ENCODE measurements at regions not wholly inside any gene's neighbourhood (a gene's known extent, or its start where the extent isn't known, plus 50 kb on each side); places are given as distances from the start of the nearest gene placed in this dataset.

- H3K9me3 ChIP-seq (ENCODE audit: low read depth): no peaks in the 10 kb centered on the region
- H3K27me3 ChIP-seq: no peaks in the 10 kb centered on the region
- H3K36me3 ChIP-seq: no peaks in the 10 kb centered on the region
- TF ChIP-seq, protein P1, sequence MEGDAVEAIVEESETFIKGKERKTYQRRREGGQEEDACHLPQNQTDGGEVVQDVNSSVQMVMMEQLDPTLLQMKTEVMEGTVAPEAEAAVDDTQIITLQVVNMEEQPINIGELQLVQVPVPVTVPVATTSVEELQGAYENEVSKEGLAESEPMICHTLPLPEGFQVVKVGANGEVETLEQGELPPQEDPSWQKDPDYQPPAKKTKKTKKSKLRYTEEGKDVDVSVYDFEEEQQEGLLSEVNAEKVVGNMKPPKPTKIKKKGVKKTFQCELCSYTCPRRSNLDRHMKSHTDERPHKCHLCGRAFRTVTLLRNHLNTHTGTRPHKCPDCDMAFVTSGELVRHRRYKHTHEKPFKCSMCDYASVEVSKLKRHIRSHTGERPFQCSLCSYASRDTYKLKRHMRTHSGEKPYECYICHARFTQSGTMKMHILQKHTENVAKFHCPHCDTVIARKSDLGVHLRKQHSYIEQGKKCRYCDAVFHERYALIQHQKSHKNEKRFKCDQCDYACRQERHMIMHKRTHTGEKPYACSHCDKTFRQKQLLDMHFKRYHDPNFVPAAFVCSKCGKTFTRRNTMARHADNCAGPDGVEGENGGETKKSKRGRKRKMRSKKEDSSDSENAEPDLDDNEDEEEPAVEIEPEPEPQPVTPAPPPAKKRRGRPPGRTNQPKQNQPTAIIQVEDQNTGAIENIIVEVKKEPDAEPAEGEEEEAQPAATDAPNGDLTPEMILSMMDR (IDR thresholded peaks at IDR 0.05; ENCODE audit: low read depth, low read length): no peak
- DNase-seq (ENCODE audit: low read depth in 1 of 2, low spot score in 1 of 2): peak in 1 of 2 donors; percentile 52
- no peak overlapping the region for H3K27ac ChIP-seq
- no peaks in the 10 kb centered on the region for H3K4me1 ChIP-seq (ENCODE audit: low read depth)
- H3K4me3 ChIP-seq: no peak overlapping the region
Observed at GRCh38 chr4:108466936-108467902, 153.2 kb upstream of the RPL34 start.

DNA sequence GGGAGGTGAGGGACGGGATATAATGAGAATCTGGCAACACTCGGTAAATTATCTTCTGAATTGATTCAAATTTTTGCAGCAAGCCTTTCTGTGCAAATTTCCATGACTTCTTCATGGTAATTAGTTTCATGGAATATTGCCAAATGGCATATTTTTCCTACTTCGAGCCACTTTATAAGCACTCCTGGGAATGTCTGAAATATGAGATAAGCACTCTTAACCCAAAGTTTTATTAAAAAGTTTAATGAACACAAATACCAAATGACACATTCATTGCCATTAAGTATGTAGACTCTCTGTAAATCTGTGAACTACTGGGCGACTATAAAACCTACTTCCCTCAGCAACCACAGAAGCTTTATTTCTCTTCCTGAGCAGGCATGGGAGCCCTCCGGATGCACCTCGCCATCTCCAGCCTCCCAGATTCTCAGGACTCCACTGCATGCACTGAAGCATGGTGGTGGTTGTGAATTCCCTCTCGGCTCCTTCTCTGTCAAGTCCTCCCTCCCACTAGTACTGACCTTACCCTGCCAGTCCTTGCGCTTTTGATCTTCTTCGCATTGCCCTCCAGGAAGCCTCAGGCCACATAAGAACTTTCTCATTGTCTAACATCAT is 154.4 kb upstream of the RPL34 start:
- Histone ChIP-seq H3K4me1 (ENCODE audit: low read depth) (no peaks in the 10 kb centered on the region), H3K27me3 (no peaks in the 10 kb centered on the region), H3K27ac (no peak overlapping the region), H3K36me3 (no peaks in the 10 kb centered on the region), H3K9me3 (ENCODE audit: low read depth) (no peaks in the 10 kb centered on the region), H3K4me3 (no peak overlapping the region)
- DNase-seq (ENCODE audit: low read depth in 1 of 2, low spot score in 1 of 2): no peak
- TF ChIP-seq, protein P1 (IDR thresholded peaks at IDR 0.05; ENCODE audit: low read depth, low read length): no peak

- TF ChIP-seq, protein P1 (IDR thresholded peaks at IDR 0.05; ENCODE audit: low read depth, low read length): no peak
- no peaks in the 10 kb centered on the region for H3K9me3 ChIP-seq (ENCODE audit: low read depth)
Observed at GRCh38 chr4:108458681-108459080, 161.7 kb upstream of the RPL34 start.

GRCh38 chr4:108454227-108454626 is 166.1 kb upstream of the RPL34 start:
- H3K36me3 ChIP-seq: no peaks in the 10 kb centered on the region
- no peak overlapping the region for H3K27ac ChIP-seq
- H3K9me3 ChIP-seq (ENCODE audit: low read depth): no peaks in the 10 kb centered on the region
- TF ChIP-seq, protein P1 (IDR thresholded peaks at IDR 0.05; ENCODE audit: low read depth, low read length): no peak
- H3K27me3 ChIP-seq: no peaks in the 10 kb centered on the region
- H3K4me3 ChIP-seq: no peak overlapping the region
- H3K4me1 ChIP-seq (ENCODE audit: low read depth): no peaks in the 10 kb centered on the region
- DNase-seq (ENCODE audit: low read depth in 1 of 2, low spot score in 1 of 2): no peak

More at GRCh38 chr4:108458681-108459080, 161.7 kb upstream of the RPL34 start:
- H3K27me3 ChIP-seq: no peaks in the 10 kb centered on the region
- no peaks in the 10 kb centered on the region for H3K4me1 ChIP-seq (ENCODE audit: low read depth)
- H3K36me3 ChIP-seq: no peaks in the 10 kb centered on the region
- DNase-seq (ENCODE audit: low read depth in 1 of 2, low spot score in 1 of 2): no peak
- no peak overlapping the region for H3K4me3 ChIP-seq
- no peak overlapping the region for H3K27ac ChIP-seq

GRCh38 chr4:108453366-108453765 is 167.0 kb upstream of the RPL34 start:
- TF ChIP-seq, protein P1 (IDR thresholded peaks at IDR 0.05; ENCODE audit: low read depth, low read length): no peak
- no peaks in the 10 kb centered on the region for H3K27me3 ChIP-seq
- DNase-seq (ENCODE audit: low read depth in 1 of 2, low spot score in 1 of 2): no peak

More at GRCh38 chr4:108453366-108453765, 167.0 kb upstream of the RPL34 start:
- Histone ChIP-seq H3K36me3 (no peaks in the 10 kb centered on the region), H3K4me3 (no peak overlapping the region), H3K9me3 (ENCODE audit: low read depth) (no peaks in the 10 kb centered on the region), H3K4me1 (ENCODE audit: low read depth) (no peaks in the 10 kb centered on the region), H3K27ac (no peak overlapping the region)

Data from cardiac muscle cell (in vitro differentiated cells and primary cell).